ENCODE measurements at regions not wholly inside any gene's neighbourhood (a gene's known extent, or its start where the extent isn't known, plus 50 kb on each side); places are given as distances from the start of the nearest gene placed in this dataset.

GRCh38 chr2:14072338-14072737, 560.2 kb upstream of the LRATD1 start:
- no peak for TF ChIP-seq POLR2A (IDR thresholded peaks at IDR 0.05)
- no peak for TF ChIP-seq CTCF (IDR thresholded peaks at IDR 0.05)

All from testis (tissue), 2 donors.